Prostate gland (tissue), 2 donors: ENCODE measurements at regions not wholly inside any gene's neighbourhood (a gene's known extent, or its start where the extent isn't known, plus 50 kb on each side); places are given as distances from the start of the nearest gene placed in this dataset.

Source experiments
- DNase-seq: peaks from one replicate; pipeline ENCODE4 v3.0.0-alpha.2; 2019; ENCODE audit warnings: low spot score
- H3K27ac ChIP-seq, 2 donors: fragments of 200-600 bp; sonication (generic); 2 replicates each; pipeline ENCODE4 v1.5.1; 2017 to 2019
- H3K27me3 ChIP-seq: fragments of 200-600 bp; sonication (generic); replicated peaks from 2 replicates; pipeline ENCODE4 v1.5.1; 2019; ENCODE audit not compliant: insufficient read depth
- H3K36me3 ChIP-seq, 2 donors: fragments of 200-600 bp; sonication (generic); 1 replicate in 1 of 2; 2 replicates in 1 of 2; pipeline versions ENCODE4 v1.5.1 to v1.8.1; 2017 to 2019
- H3K4me1 ChIP-seq: fragments of 200-600 bp; sonication (generic); replicated peaks from 2 replicates; pipeline ENCODE4 v1.5.1; 2019
- H3K4me3 ChIP-seq, 2 donors: fragments of 200-600 bp; sonication (generic); 2 replicates each; pipeline ENCODE4 v1.5.1; 2017 to 2019
- H3K9me3 ChIP-seq: fragments of 200-600 bp; sonication (generic); 2 replicates; pipeline ENCODE4 v1.5.1; 2017
- CTCF ChIP-seq, 4 experiments: fragments of 200-600 bp in 2 of 4; fragments of 450-650 bp in 2 of 4; sonication (generic) in 2 of 4; IDR thresholded peaks; 1 replicate in 3 of 4; 2 replicates in 1 of 4; pipeline ENCODE4 v1.5.1; 2016 to 2019; ENCODE audit warnings: antibody characterized with exemption in 4 of 4, mild to moderate bottlenecking in 2 of 4, moderate library complexity in 2 of 4
- POLR2A ChIP-seq: fragments of 450-650 bp; IDR thresholded peaks from one replicate; pipeline ENCODE4 v1.6.1; 2016; ENCODE audit warnings: antibody characterized with exemption, mild to moderate bottlenecking
- POLR2AphosphoS5 ChIP-seq: sonication (generic); formaldehyde crosslinking; IDR thresholded peaks from one replicate; pipeline ENCODE4 v1.6.1; 2017; ENCODE audit warnings: antibody characterized with exemption
- WGBS: methylation state at CpG from one replicate; pipeline ENCODE4 v1.1.5; 2018; 5-methylcytosine and 5-hydroxymethylcytosine counted together
- intact Hi-C: fragments of 100-400 bp; cut with DNase I; formaldehyde crosslinking; loops from one replicate; pipeline ENCODE4 v1.14.2; 2022

DNA sequence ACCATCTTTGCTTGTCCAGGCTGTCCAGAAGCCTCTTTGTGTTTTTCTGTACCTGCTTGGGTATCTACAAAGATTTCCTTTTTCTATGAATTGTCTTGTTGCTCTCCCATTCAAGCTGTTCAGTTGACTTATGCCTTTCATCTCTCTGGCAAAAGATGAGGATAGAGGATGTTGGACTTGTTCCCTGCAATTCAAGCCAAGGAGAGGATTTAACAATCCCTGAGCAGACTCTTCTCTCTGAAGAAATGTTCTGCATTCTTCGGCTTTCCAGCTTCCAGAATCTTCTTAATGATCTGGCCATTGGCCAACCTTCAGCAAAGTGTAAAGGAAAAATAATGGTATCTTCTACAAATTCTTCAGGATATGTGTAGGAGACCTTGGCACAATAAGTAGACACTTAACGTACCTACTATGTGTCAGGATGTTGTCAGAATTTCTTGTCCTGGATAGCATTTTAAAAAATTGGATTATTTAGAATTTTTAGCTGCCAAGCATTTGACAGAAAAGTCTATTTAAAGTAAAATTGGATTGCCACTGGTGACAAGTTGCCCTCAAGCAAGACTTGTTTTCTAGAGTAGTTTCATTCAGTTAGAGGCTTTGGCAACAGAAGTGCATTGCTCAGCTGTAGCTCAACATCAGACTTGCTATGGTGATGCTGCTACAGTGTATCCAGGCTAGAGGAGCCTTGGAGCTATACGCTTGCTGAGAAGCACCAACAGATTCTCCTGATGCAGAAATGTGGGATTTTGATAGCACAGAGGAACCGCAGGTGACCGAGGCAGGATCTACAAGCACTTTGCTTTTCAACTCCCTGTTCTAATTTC, 455.7 kb downstream of the SUCLA2 start:
- 45% methylated on average over 5 of the region's 5 CpGs for WGBS
- Histone ChIP-seq H3K27me3 (no peaks in the 10 kb centered on the region), H3K9me3 (no peaks in the 10 kb centered on the region), H3K4me3 (no peak overlapping the region), H3K36me3 (no peaks in the 10 kb centered on the region), H3K27ac (no peak overlapping the region), H3K4me1 (no peaks in the 10 kb centered on the region)
- intact Hi-C loops, result no loop called here
- TF ChIP-seq POLR2AphosphoS5 (no peak), CTCF (IDR thresholded peaks at IDR 0.05) (no peak)
- DNase-seq, result no peak

- DNase-seq, result no peak
- no peaks in the 10 kb centered on the region for H3K27me3 ChIP-seq
- intact Hi-C loops, result no loop called here
- no peaks in the 10 kb centered on the region for H3K9me3 ChIP-seq
- H3K4me3 ChIP-seq, result no peak overlapping the region
- no peak overlapping the region for H3K27ac ChIP-seq
- H3K36me3 ChIP-seq, result no peaks in the 10 kb centered on the region
- 93% methylated on average over 2 of the region's 2 CpGs for WGBS
- no peak for TF ChIP-seq POLR2A
- no peak for TF ChIP-seq CTCF (IDR thresholded peaks at IDR 0.05)
- no peak for TF ChIP-seq POLR2AphosphoS5
- no peaks in the 10 kb centered on the region for H3K4me1 ChIP-seq
Observed at GRCh38 chr13:47539317-47539716, 461.8 kb downstream of the SUCLA2 start.

DNA sequence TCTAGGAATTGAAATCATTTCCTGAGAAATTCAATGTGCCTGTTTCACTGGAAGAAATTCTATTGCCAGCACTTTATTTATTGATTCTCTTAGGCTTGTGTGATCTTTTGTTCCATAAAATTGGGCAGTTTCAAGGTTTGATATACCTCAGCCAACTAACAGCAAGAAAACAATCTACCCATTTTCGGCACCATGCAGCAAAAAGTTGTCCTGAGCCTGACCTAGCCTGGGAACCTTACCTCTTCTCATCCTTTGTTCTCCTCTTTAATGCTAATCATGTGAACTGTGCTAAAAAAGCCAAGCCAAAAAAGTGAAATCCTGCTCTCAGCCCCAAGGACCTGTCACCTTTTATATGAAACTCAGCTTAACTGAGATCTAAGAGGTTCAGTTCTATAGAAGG, 477.3 kb downstream of the SUCLA2 start:
- TF ChIP-seq POLR2A (no peak), CTCF (IDR thresholded peaks at IDR 0.05) (no peak), POLR2AphosphoS5 (no peak)
- Histone ChIP-seq H3K4me3 (no peak overlapping the region), H3K27me3 (no peaks in the 10 kb centered on the region), H3K36me3 (no peaks in the 10 kb centered on the region), H3K9me3 (no peaks in the 10 kb centered on the region), H3K4me1 (no peaks in the 10 kb centered on the region), H3K27ac (no peak overlapping the region)
- WGBS, result 54% methylated on average over 1 of the region's 1 CpG
- intact Hi-C loops, result no loop called here
- DNase-seq, result no peak

DNA sequence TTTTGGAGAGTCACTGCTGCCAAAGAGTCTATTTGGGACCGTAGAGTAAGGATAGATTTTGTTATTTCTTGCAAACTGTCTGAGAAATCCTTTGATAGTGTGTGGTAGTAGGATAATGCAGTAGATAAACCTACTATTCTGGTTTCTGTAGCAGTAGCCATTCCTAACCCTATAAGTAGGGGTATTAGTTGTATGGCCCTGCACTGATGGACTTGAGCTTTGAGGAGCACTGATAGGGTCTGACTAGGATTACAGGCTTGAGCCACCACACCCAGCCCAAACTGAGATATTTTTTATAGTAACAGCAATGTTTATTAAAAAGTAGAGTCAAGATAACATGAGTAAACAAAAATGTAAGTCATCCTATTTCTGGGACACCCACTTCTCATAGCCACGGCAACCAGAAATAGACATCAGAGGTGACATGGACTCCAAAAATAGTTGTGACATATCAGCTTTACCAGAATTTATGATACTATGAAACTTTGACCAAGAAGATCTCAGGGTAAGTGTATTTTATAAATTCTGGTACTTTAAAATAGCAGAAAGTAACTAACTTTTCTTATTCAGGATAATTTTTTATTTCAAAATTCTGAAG, 479.1 kb downstream of the SUCLA2 start:
- Histone ChIP-seq H3K9me3 (no peaks in the 10 kb centered on the region), H3K36me3 (no peaks in the 10 kb centered on the region), H3K4me3 (no peak overlapping the region), H3K27me3 (no peaks in the 10 kb centered on the region), H3K27ac (no peak overlapping the region), H3K4me1 (no peaks in the 10 kb centered on the region)
- TF ChIP-seq POLR2A (no peak), POLR2AphosphoS5 (no peak), CTCF (IDR thresholded peaks at IDR 0.05) (no peak)
- intact Hi-C loops, result no loop called here
- WGBS, result 81% methylated on average over 2 of the region's 2 CpGs
- no peak for DNase-seq

- no peaks in the 10 kb centered on the region for H3K36me3 ChIP-seq
- H3K4me3 ChIP-seq, result no peak overlapping the region
- H3K9me3 ChIP-seq, result no peaks in the 10 kb centered on the region
- intact Hi-C loops, result no loop called here
- DNase-seq, result no peak
- no peak for TF ChIP-seq CTCF (IDR thresholded peaks at IDR 0.05)
- no peak for TF ChIP-seq POLR2AphosphoS5
- no peak for TF ChIP-seq POLR2A
- H3K4me1 ChIP-seq, result no peaks in the 10 kb centered on the region
- no peak overlapping the region for H3K27ac ChIP-seq
- 35% methylated on average over 2 of the region's 2 CpGs for WGBS
- no peaks in the 10 kb centered on the region for H3K27me3 ChIP-seq
Observed at GRCh38 chr13:47519626-47520025, 481.4 kb downstream of the SUCLA2 start.
